ENCODE measurements at regions not wholly inside any gene's neighbourhood (a gene's known extent, or its start where the extent isn't known, plus 50 kb on each side); places are given as distances from the start of the nearest gene placed in this dataset.

DNA sequence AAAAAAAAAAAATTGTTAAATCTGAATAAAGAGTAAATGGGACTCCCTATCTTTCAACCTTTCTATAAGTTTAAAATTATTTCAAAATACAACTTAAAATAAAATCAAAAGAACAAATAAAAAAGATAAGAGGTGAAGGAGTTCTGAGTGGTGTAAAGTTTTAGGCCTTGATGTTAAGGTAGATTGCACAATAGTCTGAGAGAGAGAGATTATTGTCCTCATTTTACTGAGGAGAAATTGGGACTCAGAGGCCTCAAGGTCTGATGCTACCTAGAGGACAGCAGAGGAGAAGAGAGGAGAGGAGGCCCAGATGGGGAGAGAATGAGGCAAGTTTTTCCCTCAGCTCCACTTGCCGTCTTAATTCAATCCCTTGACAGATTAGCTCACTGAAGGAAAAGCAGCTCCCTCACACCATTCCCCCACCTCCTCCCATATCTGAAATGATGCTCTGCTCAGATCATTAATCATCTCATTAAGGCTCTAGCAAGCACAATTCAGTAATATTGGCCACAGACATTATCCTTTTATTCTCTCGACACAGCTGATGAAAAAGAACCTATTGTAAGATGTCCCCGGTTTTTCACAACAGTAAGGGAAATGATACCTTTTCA, 106.3 kb upstream of the PTPN13 start:
- TF ChIP-seq, protein P1, sequence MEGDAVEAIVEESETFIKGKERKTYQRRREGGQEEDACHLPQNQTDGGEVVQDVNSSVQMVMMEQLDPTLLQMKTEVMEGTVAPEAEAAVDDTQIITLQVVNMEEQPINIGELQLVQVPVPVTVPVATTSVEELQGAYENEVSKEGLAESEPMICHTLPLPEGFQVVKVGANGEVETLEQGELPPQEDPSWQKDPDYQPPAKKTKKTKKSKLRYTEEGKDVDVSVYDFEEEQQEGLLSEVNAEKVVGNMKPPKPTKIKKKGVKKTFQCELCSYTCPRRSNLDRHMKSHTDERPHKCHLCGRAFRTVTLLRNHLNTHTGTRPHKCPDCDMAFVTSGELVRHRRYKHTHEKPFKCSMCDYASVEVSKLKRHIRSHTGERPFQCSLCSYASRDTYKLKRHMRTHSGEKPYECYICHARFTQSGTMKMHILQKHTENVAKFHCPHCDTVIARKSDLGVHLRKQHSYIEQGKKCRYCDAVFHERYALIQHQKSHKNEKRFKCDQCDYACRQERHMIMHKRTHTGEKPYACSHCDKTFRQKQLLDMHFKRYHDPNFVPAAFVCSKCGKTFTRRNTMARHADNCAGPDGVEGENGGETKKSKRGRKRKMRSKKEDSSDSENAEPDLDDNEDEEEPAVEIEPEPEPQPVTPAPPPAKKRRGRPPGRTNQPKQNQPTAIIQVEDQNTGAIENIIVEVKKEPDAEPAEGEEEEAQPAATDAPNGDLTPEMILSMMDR (conservative IDR thresholded peaks at IDR 0.05 in 1 of 2, IDR thresholded peaks at IDR 0.05 in 1 of 2; ENCODE audit: low read depth in 1 of 2, low read length in 2 of 2), result no peak
- no peak for TF ChIP-seq EZH2 (IDR thresholded peaks at IDR 0.05; ENCODE audit: low read length, missing control alignments)
